GM18868 (cell line): ENCODE measurements at regions not wholly inside any gene's neighbourhood (a gene's known extent, or its start where the extent isn't known, plus 50 kb on each side); places are given as distances from the start of the nearest gene placed in this dataset.

Source experiments
- ATAC-seq: cut with Tn5 transposase; IDR thresholded peaks from one replicate; pipeline ENCODE4 v1.9.1; 2021; ENCODE audit warnings: mild to moderate bottlenecking, moderate library complexity; ENCODE audit not compliant: unreplicated experiment

DNA sequence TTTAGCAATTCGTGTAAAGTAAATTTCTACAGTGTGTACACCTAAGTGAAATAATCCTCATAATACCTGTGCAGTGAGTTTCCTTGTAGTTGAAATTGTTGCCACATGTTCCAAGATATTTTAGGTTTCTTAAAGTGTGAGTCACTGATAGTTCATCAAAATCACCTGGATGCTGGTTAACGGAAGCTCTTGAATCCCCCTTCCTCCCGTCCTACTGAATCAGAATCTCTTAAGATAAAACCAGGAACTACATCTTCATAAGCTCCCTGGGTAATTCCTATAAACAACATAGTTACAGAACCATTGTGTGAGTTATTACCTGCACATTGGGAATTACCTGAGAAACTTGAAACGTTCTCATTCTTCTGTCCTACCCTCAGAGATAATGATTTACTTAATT is 197.4 kb upstream of the HS3ST1 start:
- ATAC-seq: no peak

DNA sequence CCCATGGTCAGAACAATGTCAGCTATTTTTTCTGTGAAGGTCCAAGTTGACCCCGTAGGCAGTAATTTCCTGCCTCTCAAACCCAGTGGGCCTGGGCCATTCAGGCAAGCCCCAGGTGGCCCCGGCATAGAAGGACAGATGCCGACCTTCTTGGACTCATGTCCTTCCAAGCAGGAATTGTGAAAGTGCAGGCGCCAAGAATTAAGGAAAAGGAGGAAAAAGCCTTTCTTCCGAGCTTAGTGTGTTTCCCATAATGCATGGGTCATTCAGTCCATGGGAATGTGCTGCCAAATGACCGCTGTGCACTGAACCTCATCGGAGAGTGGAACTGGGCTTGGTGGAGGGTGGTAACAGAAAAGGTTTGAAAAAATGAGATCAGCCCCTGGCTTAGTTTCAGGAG is 196.5 kb upstream of the HS3ST1 start:
- ATAC-seq: no peak

DNA sequence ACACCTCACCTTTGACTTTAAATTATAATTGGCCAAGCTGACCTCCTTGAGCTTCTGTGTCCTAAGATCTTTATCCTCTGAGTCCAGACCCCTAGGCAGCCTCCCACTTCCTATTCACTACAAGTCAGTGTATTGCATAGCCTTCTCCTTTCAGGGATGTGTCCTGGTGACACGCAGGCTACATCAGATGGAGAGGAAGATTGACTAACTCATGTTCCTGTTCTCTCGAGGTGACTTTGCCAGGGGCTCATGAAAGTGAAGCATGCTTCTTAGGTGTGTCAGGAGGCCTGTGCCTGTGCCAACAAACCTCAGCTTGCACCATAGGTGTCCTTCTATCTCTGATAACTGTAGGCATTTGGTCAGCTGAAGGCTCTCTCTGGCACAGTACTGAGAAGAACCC is 195.7 kb upstream of the HS3ST1 start:
- no peak for ATAC-seq

DNA sequence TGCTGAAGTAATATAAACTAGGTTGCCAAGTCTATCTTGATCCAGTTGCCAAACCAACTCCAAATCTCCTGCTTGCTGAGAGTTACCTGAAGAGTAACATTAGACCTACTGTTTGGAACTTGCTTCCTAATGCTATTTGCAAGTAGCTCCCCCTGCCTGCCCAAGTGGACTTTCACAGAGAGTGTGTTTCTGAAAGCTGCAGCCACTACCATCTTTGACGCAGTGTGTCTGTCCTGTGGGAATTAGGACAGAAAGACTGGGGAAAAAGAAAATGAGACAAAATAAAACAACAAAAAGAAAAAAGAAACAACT is 195.0 kb upstream of the HS3ST1 start:
- ATAC-seq: peak; percentile 37

DNA sequence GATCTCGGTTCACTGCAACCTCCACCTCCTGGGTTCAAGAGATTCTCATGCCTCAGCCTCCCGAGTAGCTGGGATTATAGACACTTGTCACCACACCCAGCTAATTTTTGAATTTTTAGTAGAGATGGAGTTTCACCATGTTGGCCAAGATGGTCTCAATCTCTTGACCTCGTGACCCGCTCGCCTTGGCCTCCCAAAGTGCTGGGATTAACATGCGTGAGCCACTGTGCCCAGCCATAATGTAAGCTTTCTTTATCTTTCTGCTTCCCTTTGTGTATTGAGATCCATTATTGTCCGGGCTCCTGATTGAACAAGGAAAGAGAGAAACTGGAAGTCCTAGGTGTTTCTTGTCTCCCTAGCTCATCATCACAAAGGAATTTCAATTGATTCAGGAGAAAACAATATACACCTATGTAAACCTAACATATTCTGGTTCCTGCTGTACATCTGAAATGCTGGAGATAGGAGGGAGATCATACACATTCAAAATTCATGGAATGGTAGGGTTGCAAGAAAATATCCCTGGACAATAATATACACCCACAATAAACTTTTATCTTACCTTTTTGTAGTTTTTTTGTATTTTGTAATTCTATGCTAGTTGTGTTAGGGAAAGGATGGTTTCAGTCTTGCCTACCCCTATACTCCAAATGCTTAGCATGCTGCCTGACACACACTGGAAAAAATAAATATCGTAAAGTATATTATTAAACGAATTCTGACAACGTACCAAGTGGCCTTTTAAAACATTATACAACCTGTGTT is 194.4 kb upstream of the HS3ST1 start:
- no peak for ATAC-seq

DNA sequence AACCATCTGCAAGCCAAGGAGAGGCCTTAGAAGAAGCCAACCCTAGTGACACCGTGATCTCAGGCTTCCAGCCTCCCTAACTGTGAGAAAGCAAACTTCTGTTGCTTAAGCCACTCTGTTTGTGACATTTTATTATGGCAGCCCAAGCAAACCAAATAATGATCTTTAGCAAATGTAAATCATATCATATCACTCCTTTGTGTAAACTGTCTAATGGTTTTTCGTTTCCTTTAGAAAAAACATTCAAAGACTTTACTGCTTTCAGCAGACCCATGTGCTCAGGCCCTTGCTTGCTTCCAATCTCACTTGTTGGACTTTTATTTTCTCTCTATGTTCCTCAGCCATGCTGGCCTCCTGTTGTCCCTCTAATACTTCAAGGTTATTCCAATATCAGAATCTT is 192.2 kb upstream of the HS3ST1 start:
- ATAC-seq: no peak

DNA sequence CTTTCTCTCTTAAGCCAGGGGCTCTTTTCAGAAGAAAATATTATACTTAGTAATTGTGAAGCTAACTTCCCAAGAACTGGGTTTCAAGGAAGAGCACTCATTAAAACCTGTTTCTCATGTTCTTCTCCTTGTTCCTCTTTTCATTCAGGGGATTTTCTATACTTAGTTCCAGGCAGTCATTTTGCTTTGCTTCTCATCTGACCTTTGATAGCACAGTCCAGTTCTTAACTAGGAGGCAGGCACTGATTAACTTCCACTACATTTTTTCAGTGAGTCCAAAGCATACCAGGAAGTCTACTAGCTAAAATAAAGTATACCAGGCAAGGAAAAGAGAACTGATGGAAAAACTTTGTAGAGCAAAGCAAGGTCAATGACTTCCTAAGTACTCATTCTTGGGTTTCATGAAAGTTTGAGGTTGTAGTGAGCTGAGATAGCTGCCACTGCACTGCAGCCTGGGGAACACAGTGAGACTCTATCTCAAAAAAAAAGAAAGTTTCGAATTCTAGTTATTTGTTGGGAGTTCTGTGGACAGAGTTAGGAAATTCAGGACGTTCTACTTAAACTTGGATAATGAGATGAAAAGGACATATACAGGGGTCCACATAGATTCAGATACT is 190.1 kb upstream of the HS3ST1 start:
- peak; percentile 63 for ATAC-seq

DNA sequence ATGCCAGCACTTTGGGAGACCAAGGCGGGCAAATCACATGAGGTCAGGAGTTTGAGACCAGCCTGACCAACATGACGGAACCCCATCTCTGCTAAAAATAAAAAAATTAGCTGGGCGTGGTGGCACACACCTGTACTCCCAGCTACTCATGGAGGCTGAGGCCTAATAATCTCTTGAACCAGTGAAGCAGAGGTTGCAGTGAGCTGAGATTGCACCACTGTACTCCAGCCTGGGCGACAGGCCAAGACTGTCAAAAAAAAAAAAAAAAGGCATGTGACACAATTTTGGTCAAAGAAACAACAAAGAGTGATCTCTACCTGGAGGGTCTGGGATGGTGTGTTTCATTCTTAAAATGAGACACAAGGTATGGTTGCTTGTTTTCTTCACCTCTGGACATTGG is 188.2 kb upstream of the HS3ST1 start:
- ATAC-seq: no peak

DNA sequence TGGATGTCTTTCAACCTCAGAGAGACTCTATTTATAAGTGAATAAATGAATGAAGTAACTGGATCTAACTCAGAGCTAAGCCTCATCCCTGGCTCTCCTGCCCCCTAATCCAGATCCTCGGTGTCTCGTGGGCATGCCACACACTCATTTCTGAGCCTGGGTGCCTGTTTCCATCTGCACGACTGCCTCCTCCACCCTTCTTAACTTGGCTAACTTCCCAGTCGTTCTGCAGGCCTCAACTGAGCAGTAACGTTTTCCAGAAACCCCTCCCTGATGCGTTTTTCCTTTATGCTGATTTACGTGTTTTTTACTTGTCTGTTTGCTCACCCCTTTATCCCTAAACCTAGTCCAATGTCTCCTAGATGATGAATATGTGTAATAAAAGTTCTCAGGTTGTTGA is 186.9 kb upstream of the HS3ST1 start:
- ATAC-seq: no peak

DNA sequence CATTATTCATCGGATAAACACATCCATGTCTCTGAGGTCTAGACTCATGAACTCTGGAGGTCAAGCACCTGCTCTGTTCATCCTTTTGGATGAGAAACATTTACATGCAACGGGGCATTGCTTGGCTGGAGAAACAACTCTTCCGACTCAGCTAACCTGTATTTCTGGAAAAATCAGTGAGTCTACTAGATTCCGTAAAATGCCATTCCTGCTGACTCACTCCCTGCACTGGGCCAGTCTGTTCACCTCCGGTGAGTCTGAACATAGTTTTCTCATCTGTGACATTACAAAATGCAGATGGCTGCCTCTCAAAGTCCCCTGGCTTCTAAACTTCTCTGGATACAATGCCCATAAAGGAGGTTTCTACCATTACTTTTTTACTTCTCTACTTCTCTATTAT is 185.7 kb upstream of the HS3ST1 start:
- no peak for ATAC-seq

DNA sequence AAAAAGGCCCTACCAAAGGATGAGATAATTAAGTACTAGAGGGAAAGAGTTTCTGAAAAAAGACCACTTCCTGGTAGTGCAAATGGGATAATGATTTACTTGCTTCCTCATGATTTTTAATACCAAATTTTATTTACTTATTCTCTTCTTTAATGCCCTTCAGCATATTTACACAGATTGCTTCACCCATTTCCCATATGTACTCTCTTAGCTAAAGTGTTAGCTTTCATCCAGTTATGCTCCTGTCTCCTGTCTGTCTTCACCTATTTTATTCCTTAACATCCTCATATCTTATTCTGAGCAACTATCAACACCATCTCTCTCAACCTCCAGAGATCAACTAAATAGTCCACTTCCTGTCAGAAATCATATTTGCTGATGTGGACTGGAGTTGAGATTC is 183.2 kb upstream of the HS3ST1 start:
- no peak for ATAC-seq

DNA sequence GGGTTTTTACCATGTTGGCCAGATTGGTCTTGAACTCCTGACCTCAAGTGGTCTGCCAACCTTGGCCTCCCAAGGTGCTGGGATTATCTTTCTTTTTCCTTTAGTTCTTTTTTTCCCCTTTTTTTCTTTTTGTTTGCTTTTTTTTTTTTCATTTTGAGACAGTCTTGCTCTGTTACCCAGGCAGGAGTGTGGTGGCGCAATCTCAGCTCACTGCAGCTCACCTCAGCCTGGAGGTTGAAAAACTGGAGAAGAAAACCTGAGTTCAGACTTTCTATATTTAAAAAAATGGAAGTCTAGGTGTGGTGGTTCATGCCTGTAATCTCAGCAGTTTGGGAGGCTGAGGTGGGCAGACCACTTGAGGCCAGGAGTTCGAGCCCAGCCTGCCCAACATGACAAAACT is 181.1 kb upstream of the HS3ST1 start:
- ATAC-seq: no peak

DNA sequence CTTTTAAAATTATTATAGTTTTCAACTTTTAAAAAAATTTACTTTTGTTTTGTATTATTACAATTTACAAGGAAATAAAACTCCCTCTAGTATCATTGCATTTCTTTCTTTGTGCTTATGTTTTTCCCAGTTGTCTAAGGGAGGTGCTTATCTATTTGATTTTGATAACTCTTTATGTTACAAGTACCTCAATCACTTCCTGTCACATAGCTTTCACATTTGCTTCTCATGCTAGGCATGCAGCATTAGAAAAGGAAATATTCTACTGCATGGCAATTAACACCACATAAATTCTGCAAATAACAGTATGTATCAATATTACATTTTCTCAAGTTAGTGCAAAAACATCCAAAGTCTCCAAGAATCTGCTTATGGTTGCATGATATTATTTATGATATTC is 180.3 kb upstream of the HS3ST1 start:
- no peak for ATAC-seq

DNA sequence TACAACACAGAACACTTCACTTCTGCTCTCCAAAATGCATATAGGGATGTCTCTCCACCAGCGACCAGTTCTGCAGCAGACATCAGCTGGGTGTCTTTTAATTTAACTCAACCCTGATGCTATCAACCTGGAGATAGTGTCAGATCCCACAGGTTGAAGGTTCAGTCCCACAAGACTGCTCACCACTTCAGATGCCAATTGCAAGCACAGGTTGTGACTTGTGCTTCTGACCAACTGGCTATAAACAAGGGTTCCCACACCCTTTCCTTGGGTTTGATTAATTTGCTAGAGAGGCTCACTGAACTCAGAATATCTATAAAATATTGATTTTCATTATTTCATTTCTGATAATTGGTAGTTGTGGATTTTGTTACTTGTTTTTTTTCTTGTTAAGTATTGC is 177.4 kb upstream of the HS3ST1 start:
- ATAC-seq: no peak

DNA sequence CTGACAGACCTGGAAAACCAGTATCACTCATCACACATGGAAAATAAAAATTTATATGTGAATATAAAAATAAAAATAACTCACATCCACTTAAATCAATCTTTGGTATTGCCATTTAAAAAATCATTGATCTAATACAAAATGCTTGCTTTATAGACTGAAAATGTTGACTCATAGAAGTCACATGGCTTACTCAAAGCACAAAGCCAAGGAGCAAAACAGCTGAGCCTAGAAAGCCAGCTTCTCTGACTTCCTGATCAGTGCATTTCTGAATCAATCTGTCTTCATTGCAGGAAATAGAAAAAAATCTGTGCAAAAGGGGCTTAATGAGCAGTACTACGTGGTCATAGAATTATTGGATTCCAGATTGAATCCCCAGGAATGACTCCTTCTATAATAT is 176.9 kb upstream of the HS3ST1 start:
- no peak for ATAC-seq

DNA sequence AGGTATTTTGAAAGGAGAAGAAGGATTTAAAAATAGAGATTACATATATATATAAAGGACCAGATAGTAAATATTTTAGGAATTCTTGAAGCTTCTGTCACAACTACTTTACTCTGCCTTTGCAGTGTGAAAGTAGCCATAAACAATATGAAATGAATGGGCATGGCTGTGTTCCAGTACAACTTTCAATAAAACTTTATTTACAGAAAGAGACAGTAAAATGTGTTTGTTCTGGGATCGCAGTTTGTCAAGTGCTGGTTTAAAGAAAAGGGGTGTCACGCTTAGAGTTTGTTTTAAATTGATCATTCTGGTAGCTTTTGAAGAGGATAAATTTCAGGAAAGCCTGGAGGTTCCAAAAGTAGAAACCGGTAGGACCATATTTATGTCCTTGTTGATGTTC is 176.1 kb upstream of the HS3ST1 start:
- ATAC-seq: no peak

DNA sequence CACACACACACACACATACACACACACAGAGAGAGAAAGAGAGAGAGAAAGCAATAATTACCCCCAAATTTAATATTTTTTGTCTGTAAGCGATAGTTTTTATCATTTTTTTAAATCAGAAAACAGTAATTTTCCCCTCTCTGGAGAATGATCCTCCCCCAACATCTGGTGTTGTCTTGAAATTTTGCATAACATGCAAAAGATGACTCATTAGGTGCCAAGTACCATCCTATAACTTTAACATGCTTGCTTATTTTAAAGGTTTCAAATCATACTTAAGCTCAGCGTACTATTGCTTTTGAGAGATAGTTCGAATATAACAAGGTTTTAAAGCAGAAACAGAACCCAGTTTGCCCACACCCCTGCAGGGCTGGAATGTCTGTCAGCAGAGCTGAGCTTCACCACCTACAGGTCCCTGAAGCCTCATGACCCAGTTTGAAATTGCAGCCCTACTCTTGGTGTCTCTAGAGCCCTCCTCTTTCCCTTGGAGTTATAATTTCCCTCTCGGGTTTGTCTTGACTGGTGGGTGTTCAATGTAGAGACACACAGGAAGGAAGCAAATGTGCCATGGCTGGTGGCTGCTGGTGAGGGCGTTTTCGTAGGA is 175.0 kb upstream of the HS3ST1 start:
- ATAC-seq: no peak

DNA sequence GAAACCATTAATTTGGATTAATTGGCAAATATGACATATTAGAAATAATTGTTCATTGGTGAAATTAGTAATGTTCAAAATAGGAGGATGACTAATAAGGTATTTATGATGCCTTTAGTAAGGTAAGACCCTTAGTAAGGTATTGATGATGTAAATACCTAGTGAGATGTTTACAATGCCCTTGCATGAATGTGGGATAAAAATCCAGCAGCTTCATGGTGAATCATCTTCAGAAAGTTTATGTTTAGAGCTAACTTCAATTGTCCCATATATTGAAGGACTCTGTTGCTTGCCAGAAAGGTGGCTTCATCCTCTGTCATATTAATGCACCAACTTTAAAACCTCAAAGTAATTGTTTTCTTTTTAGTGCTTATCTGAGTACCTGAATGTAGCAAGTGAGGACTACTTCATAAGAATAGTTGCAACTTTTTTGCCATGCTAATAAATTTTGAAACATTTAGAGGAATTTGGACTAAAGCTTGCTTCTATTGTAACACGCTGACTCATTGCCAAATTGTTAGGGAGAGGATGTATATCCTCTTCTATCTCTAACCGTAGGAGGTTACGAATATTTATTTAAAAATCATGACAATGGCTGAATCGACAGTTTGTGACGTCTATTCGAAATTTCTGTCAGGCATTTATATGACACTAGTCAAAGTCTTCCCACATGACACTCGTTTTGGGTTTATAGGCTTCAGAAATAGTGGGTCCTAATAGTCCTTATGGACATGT is 174.1 kb upstream of the HS3ST1 start:
- ATAC-seq: no peak

DNA sequence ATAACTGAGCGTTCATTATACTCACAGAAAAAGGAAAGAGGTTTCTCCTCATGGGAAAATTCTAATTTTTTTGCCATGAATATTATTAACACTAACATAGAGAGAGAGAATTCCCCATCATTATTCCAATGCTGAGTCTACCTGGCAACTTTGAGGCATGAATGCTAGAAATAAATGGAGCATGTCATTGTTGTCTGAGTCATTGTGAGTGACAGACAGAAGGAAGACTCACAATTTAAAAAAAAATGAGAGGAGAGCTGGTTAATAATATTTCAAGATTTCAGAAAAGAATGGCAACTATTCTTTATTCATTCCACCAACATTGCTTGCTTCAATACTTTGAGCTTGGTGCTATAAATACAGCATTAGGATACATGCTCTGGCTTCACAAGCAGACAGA is 170.4 kb upstream of the HS3ST1 start:
- no peak for ATAC-seq

DNA sequence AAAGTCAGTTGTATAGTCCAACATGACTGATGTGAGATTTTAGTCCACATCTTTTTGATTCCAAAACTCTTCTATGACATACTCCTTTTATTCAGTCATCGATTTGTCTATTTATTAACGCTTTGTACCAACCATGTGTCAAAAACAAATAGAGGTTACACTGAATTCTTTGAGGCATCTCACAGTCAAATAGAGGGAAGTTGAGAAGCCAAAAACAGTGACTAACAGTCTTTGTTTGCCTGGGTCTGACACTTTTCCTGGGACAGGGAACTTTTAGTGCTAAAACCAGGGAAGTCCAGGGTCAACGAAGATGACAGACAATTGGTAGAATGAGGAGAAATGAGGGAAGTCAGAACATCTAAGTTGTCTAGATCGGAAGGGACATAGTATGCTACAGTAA is 169.9 kb upstream of the HS3ST1 start:
- ATAC-seq: no peak

DNA sequence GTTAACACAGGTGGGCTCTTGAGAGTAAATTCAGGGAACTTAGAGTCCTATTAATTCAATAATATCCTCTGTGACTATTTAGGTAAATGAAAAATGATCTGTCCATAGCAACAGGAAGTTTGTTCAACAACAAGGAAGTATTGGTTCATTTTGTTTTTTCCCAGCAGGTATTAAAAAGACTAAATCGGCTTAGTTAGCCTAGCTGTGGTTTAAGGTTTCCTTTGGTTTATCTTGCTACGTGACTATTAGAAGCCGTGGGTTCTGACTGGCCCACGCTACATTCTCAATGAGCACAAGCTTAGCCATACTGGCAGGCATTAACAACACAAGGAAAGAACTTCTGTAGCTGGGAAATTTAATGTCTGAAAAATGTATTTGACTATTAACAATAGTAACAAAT is 168.8 kb upstream of the HS3ST1 start:
- ATAC-seq: no peak

DNA sequence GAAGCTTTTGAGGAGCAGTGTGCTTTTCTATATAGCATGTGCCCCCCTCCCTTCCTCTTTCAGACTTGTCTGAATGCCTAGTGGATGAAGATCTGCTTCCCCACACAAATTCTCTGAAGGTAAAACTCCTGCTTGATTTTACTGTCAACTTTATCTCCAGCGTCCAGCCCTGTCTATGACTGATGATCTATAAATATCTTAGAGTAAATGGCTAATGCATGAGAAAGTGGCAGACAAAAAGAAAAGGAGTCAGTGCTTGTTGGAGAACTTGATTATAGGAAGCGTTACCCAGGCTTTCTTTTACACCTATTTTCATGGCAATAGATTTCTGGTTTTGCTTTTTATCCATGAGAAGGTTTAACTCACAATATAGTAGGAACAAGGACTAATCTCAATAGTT is 168.3 kb upstream of the HS3ST1 start:
- ATAC-seq: no peak
